ENCODE measurements at regions not wholly inside any gene's neighbourhood (a gene's known extent, or its start where the extent isn't known, plus 50 kb on each side); places are given as distances from the start of the nearest gene placed in this dataset.

GRCh38 chr3:95134693-95135413, 1072.0 kb downstream of the NSUN3 start:
- H3K4me1 ChIP-seq (ENCODE audit: control insufficient read depth, insufficient read depth, low read length) = no peaks in the 10 kb centered on the region
- no peak overlapping the region for H3K4me3 ChIP-seq (ENCODE audit: low read depth, low read length)
- ChIA-PET CTCF (no interaction called here), POLR2A (no interaction called here)
- no peak for TF ChIP-seq ZBTB10 (tag by site-specific recombination; IDR thresholded peaks at IDR 0.05)
- TF ChIP-seq, protein P1, sequence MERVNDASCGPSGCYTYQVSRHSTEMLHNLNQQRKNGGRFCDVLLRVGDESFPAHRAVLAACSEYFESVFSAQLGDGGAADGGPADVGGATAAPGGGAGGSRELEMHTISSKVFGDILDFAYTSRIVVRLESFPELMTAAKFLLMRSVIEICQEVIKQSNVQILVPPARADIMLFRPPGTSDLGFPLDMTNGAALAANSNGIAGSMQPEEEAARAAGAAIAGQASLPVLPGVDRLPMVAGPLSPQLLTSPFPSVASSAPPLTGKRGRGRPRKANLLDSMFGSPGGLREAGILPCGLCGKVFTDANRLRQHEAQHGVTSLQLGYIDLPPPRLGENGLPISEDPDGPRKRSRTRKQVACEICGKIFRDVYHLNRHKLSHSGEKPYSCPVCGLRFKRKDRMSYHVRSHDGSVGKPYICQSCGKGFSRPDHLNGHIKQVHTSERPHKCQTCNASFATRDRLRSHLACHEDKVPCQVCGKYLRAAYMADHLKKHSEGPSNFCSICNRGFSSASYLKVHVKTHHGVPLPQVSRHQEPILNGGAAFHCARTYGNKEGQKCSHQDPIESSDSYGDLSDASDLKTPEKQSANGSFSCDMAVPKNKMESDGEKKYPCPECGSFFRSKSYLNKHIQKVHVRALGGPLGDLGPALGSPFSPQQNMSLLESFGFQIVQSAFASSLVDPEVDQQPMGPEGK (tag by site-specific recombination; IDR thresholded peaks at IDR 0.05) = no peak
- no peak for TF ChIP-seq ZNF239 (tag by site-specific recombination; IDR thresholded peaks at IDR 0.05)
- TF ChIP-seq, protein P2, sequence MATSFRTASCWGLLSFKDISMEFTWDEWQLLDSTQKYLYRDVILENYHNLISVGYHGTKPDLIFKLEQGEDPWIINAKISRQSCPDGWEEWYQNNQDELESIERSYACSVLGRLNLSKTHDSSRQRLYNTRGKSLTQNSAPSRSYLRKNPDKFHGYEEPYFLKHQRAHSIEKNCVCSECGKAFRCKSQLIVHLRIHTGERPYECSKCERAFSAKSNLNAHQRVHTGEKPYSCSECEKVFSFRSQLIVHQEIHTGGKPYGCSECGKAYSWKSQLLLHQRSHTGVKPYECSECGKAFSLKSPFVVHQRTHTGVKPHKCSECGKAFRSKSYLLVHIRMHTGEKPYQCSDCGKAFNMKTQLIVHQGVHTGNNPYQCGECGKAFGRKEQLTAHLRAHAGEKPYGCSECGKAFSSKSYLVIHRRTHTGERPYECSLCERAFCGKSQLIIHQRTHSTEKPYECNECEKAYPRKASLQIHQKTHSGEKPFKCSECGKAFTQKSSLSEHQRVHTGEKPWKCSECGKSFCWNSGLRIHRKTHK (tag by site-specific recombination; IDR thresholded peaks at IDR 0.05) = no peak
- no peak for TF ChIP-seq ZNF433 (tag by site-specific recombination; IDR thresholded peaks at IDR 0.05; ENCODE audit: low read depth)
- no peak for TF ChIP-seq SCRT1 (tag by site-specific recombination; IDR thresholded peaks at IDR 0.05; ENCODE audit: borderline replicate concordance)
- no peaks in the 10 kb centered on the region for H3K36me3 ChIP-seq (ENCODE audit: control insufficient read depth in 2 of 2, insufficient read depth in 1 of 2, low read length in 2 of 2)
- H3K9me3 ChIP-seq (ENCODE audit: control insufficient read depth, insufficient read depth, low read depth, low read length) = no peaks in the 10 kb centered on the region
- no peak overlapping the region for H3K27ac ChIP-seq (ENCODE audit: extremely low read depth, low read depth, low read length)

GRCh38 chr3:95148107-95148506, 1085.2 kb downstream of the NSUN3 start:
- H3K4me3 ChIP-seq (ENCODE audit: low read depth, low read length) = no peak overlapping the region
- CTCF ChIA-PET = interaction anchor here (0.6 kb wide), 1 partner anchor 19 kb away, joined by 3 read pairs; no protein-coding TSS in a partner anchor
- no peaks in the 10 kb centered on the region for H3K4me1 ChIP-seq (ENCODE audit: control insufficient read depth, insufficient read depth, low read length)
- no peak for TF ChIP-seq ZNF138 (tag by site-specific recombination; IDR thresholded peaks at IDR 0.05; ENCODE audit: borderline replicate concordance)
- no peak for TF ChIP-seq YY2 (tag by site-specific recombination; IDR thresholded peaks at IDR 0.05)
- TF ChIP-seq ZNF530 (tag by site-specific recombination; IDR thresholded peaks at IDR 0.05; ENCODE audit: low read depth) = no peak
- no peak for TF ChIP-seq ZNF501 (tag by site-specific recombination; IDR thresholded peaks at IDR 0.05)
- TF ChIP-seq ZNF830 (tag by site-specific recombination; IDR thresholded peaks at IDR 0.05; ENCODE audit: low read depth) = no peak
- TF ChIP-seq, protein P3, sequence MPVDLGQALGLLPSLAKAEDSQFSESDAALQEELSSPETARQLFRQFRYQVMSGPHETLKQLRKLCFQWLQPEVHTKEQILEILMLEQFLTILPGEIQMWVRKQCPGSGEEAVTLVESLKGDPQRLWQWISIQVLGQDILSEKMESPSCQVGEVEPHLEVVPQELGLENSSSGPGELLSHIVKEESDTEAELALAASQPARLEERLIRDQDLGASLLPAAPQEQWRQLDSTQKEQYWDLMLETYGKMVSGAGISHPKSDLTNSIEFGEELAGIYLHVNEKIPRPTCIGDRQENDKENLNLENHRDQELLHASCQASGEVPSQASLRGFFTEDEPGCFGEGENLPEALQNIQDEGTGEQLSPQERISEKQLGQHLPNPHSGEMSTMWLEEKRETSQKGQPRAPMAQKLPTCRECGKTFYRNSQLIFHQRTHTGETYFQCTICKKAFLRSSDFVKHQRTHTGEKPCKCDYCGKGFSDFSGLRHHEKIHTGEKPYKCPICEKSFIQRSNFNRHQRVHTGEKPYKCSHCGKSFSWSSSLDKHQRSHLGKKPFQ (tag by site-specific recombination; IDR thresholded peaks at IDR 0.05) = no peak
- no peak for TF ChIP-seq ZNF596 (tag by site-specific recombination; IDR thresholded peaks at IDR 0.05)
- no peak for TF ChIP-seq ZNF16 (tag by site-specific recombination; IDR thresholded peaks at IDR 0.05; ENCODE audit: low read depth)
- no peak for TF ChIP-seq ZFP3 (tag by site-specific recombination; IDR thresholded peaks at IDR 0.05; ENCODE audit: low read depth)
- H3K9me3 ChIP-seq (ENCODE audit: control insufficient read depth, insufficient read depth, low read depth, low read length) = no peaks in the 10 kb centered on the region
- H3K27ac ChIP-seq (ENCODE audit: extremely low read depth, low read depth, low read length) = no peak overlapping the region
- POLR2A ChIA-PET = no interaction called here
- no peaks in the 10 kb centered on the region for H3K36me3 ChIP-seq (ENCODE audit: control insufficient read depth in 2 of 2, insufficient read depth in 1 of 2, low read length in 2 of 2)

All from HEK293 (cell line).